ENCODE measurements at regions not wholly inside any gene's neighbourhood (a gene's known extent, or its start where the extent isn't known, plus 50 kb on each side); places are given as distances from the start of the nearest gene placed in this dataset.

DNA sequence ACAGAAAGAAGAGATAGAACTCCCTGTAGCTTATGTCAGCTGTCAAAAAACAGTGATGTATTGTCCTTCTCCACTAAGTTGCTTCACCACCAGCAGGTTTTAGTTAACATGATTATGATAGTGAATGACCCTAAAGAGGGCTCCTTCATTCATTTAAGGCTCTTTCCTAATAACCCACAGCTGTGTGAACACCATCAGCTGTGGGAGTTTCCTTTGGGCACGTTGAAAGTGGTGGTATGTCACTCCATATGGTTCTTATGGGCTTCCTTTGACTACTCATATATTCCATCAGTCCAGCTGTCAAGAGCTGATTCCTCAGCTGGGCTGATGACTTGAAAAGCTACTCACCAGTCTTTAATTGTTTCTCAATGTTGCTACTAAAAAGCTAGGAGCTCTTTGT lies 210.3 kb downstream of the UBE2E3 start:
- TF ChIP-seq, protein P1, sequence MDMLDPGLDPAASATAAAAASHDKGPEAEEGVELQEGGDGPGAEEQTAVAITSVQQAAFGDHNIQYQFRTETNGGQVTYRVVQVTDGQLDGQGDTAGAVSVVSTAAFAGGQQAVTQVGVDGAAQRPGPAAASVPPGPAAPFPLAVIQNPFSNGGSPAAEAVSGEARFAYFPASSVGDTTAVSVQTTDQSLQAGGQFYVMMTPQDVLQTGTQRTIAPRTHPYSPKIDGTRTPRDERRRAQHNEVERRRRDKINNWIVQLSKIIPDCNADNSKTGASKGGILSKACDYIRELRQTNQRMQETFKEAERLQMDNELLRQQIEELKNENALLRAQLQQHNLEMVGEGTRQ (IDR thresholded peaks at IDR 0.05; ENCODE audit: low read depth, low read length) = no peak
- no peak for TF ChIP-seq CTCF (conservative IDR thresholded peaks at IDR 0.05; ENCODE audit: low read depth, low read length)
- no peak for TF ChIP-seq POLR2A (IDR thresholded peaks at IDR 0.05; ENCODE audit: low read depth, low read length)
- TF ChIP-seq RFX5 (IDR thresholded peaks at IDR 0.05; ENCODE audit: low read depth, low read length) = no peak
- no peak for TF ChIP-seq CEBPB (IDR thresholded peaks at IDR 0.05; ENCODE audit: low read depth, low read length)
- no peak for TF ChIP-seq MAFK (IDR thresholded peaks at IDR 0.05; ENCODE audit: low read depth, low read length)
- TF ChIP-seq, protein P2, sequence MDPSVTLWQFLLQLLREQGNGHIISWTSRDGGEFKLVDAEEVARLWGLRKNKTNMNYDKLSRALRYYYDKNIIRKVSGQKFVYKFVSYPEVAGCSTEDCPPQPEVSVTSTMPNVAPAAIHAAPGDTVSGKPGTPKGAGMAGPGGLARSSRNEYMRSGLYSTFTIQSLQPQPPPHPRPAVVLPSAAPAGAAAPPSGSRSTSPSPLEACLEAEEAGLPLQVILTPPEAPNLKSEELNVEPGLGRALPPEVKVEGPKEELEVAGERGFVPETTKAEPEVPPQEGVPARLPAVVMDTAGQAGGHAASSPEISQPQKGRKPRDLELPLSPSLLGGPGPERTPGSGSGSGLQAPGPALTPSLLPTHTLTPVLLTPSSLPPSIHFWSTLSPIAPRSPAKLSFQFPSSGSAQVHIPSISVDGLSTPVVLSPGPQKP (IDR thresholded peaks at IDR 0.05; ENCODE audit: borderline replicate concordance, low read depth, low read length) = no peak
- TF ChIP-seq RCOR1 (IDR thresholded peaks at IDR 0.05; ENCODE audit: insufficient replicate concordance, low read length) = no peak
